NCI-H2171 treated with DMSO at 0.1 percent for 48 hours (cell line): ENCODE measurements at regions not wholly inside any gene's neighbourhood (a gene's known extent, or its start where the extent isn't known, plus 50 kb on each side); places are given as distances from the start of the nearest gene placed in this dataset.

ENCODE experiments used
- DNase-seq: peaks from one replicate; lab custom pipeline; 2025; lab: John Stamatoyannopoulos, UW

DNA sequence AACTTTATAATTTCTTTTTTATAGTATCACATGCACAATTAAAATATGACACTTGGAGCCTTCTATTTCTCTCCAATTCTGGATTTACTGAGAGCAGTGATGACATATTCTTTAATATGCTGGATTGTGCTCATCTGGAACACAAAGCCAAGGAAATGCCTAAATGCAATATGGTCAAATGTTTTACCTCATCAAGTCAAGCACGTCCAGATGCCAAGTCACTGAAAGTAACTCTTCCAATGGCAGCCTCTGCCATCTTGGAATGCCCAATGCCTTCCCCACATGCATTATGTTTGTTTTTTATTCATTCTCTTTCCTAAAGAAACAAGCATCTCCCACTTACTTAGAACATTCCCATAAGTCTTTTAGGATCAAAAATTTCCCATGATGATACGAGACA is 189.8 kb downstream of the TMX3 start:
- DNase-seq, result no peak

GRCh38 chr18:68520406-68521075 is 194.4 kb downstream of the TMX3 start:
- DNase-seq, result no peak

GRCh38 chr18:68519336-68519735 is 195.6 kb downstream of the TMX3 start:
- no peak for DNase-seq

DNA sequence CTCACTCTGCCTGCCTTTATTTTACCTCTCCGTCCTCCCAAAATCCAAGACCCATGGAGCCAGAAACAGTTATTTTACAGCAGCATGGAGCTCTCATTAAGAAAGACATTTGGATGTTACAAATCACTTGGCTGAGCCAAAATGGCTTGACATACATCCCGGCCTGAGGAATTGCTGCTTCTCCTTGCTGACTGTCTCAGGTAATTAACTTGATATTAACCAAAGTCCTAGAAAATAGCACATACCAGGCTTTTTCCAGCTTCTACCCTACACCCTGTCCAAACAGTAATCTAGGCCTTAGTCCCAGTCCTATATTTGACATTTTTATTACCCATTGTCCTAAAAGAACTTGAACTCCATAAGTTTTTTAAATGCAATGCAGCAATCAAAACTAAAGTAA is 205.0 kb downstream of the TMX3 start:
- no peak for DNase-seq

GRCh38 chr18:68507781-68508180 is 207.1 kb downstream of the TMX3 start:
- DNase-seq, result no peak

- DNase-seq, result no peak
Observed at GRCh38 chr18:68505178-68505574, 209.7 kb downstream of the TMX3 start.

DNA sequence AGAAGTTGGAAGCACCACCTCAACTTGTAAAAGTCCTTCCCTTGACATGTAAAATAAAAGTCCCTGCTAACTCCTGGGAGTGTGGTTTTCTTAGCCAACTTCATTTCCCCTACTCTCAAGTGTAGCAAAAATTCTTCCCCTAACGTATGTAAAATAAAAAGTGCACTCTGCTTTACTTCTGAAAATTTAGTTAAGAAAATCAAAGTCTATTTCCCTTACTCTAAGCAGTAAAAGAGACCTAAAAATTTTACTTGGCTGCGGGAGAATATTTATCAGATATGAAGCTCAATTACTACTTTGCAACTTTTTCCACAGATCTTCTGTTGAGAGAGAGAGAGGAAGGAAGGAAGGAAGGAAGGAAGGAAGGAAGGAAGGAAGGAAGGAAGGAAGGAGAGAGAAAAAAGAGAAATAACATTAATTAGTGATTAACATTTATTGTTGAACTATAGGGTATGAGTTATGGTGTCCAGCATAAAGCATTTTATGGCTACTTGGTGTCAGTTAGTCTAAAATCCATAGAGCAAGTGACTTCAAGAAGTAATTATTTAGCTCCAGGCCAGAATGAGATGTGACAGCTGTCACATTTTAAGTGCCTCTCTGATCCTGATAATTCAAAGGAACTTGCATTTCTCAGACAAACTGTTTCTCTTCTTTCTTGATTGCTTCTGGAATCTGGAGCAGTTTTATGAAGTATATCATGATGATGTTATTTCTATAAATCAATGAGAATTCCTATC is 210.3 kb downstream of the TMX3 start:
- DNase-seq, result no peak

GRCh38 chr18:68500556-68500955 is 214.4 kb downstream of the TMX3 start:
- DNase-seq, result no peak

DNA sequence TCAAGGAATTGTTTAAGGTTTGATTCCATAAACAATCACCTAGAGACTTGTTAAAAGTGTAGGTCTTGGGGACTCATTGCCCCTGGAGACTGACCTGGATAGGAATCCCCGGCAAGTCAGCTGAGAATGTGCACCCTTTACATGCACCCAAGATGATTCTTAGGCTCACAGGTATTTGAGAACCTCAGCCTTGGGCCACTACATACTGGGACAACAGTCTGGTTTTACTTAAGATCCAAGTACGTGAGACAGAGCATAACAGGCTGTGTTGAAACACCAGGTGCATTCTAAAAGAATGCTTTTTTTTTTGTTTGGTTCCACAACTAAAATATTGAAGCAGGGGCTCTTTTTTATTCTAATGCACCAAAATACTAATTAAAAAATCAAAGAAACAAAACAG is 215.8 kb downstream of the TMX3 start:
- DNase-seq, result no peak

GRCh38 chr18:68498636-68499035 is 216.3 kb downstream of the TMX3 start:
- no peak for DNase-seq

DNA sequence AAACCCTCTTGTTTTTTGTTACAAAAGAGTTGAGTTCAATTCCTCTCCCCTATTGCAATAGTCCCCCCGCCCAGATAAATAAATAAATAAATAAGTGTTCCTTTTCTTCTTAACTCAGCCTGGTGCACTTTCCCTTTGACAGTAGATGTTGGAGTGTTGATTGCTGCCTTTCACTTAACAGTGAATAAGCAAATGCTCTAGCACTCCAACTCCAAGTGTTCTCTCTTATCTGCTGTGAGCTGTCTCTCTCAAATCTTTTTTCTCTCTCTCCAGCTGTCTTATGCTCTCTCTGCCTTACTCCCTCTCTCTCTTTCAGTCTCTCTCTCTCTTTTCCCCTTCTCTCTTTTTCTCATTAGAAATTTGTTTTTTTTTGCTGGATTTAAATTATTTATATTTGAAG is 216.7 kb downstream of the TMX3 start:
- no peak for DNase-seq

- peak; percentile 30 for DNase-seq
Observed at GRCh38 chr18:68494802-68495581, 219.9 kb downstream of the TMX3 start.

- no peak for DNase-seq
Observed at GRCh38 chr18:68489013-68489792, 225.7 kb downstream of the TMX3 start.

- no peak for DNase-seq
Observed at GRCh38 chr18:68484241-68484640, 230.7 kb downstream of the TMX3 start.

DNA sequence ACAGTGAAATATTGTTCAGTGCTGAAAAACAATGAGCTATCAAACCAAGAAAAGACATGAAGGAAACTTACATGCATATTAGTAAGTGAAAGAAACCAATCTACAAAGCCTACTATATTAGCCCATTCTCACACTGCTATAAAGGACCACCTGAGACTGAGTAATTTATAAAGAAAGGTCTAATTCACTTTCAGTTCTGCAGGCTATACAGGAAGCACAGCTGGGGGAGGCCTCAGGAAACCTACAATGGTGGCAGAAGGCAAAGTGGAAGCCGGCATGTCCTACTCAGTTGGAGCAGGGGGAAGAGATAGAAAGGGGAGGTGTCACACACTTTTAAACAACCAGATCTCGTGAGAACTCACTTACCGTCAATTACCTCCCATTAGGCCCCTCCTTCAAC is 232.1 kb downstream of the TMX3 start:
- DNase-seq, result no peak

GRCh38 chr18:68480196-68480595 is 234.7 kb downstream of the TMX3 start:
- no peak for DNase-seq

DNA sequence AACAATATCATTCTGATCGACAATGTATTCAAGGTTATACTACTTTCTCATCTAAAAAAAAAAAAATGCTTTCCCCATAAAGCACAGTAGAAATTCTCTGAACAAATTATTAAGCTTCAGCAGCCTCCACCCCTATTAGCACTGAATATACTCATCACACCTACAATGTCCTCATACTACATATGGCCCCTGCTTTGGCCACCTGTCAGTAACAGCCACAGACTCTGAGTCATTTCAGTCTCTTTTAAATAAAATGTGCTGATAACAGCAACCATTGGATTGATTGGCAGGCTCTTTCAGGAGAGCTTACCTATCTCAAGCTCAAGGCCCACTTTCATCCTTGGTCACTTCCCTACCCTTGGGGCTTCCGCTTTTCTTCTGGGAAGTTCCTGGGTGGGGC is 236.7 kb downstream of the TMX3 start:
- peak; percentile 22 for DNase-seq

DNA sequence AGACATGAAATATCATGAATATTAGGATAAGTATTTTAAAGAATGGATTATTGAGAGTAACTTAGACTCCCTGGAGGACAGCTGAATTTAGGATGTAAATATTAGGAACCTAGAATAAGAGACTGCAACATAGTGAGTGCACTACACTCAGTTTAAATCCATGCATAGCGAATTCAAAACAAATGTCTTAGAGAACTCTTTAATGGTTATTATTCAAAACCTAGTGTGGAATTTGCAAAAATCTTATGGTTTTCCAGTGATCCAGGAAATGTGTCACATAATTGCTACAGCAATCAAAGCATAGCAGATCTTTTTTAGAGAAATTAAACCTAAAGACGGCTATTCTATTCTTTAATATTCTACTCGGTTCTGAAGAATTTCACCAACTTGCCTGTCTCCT is 239.0 kb downstream of the TMX3 start:
- no peak for DNase-seq

DNA sequence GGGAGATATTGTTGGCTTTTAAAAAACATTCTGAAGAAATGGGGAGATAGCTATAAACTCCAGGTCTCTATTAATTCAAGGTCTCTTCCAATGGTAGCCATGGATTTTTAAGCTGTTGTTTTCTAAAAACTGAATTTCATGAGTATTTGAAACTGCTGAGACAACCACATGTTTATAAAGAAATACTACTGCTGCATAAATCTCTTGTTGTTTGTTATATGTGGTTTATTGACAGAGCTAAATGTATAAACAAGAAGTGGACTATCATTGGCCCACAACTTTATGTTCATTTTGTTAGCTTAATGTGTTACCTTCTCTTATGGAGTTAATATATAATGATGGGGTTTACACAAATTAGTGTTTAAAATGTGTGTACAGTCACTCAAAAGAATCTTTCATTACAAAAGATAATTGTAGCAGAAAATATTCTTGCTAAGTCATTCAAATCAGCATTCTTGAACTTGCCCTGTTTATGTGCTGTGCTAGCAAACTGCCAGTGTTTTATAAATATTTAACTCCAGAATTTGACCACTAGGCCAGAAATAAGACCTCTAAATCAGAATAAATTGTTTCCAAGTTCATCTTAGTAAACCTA is 242.1 kb downstream of the TMX3 start:
- no peak for DNase-seq

DNA sequence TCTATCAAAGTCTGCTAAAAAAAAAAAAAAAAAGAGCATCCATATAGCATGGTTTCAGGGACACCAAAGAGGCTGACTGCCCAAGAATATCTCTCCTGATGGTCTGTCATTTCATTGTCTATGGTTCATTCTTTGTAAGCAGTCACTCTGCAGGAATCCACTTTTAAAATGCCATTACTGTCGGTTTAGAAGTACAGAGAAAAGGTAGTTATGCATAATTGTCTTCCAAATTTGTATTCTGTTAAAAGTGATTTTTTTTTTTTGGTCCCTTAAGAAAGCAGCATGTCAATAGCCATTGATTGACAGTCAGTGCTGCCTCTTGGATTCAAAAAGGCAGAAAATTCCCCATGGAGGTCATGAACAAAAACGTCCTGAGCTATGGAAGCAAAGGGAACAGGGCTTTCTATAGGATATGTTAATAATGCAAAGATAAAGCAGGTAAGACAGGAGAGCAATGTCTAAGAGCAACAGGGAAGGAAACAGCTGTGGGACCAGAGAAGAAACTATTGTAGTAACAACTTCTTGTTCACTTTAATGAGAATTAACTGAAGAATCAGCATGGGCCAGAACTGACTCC is 245.8 kb downstream of the TMX3 start:
- no peak for DNase-seq

GRCh38 chr18:68467957-68468356 is 247.0 kb downstream of the TMX3 start:
- DNase-seq, result no peak

DNA sequence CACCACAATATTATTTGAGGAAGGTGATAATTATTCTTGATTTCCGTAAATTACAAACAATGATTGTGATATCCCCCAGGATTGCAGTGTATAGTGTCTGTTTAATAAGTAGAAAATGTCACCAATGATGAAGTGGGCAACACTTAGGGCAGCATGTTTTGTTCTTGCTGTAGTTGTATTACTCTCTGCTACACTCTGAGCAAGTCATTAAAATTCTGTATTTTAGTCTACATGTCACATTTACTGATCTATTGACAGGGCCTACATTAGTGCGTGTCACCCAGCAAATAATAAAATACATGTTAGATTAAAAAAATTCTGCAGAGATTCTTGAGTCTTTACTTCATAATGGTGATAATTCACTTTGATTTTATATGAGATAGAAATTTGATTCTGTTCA is 247.6 kb downstream of the TMX3 start:
- DNase-seq, result no peak
